Activated CD4-positive, alpha-beta T cell treated with anti-CD3 and anti-CD28 coated beads, Interleukin-2, amount 10 ng/mL, durations not matched to agents 7 days and 5 days (primary cell): ENCODE measurements at regions not wholly inside any gene's neighbourhood (a gene's known extent, or its start where the extent isn't known, plus 50 kb on each side); places are given as distances from the start of the nearest gene placed in this dataset.

Experiments used
- CTCF ChIA-PET: fragments of 350-600 bp; sonication (Branson Sonifier 250); formaldehyde crosslinking; loops from one replicate; lab custom pipeline; 2021; ENCODE audit warnings: antibody characterized with exemption; lab: Charles Lee
- POLR2A ChIA-PET: fragments of 350-600 bp; sonication (Branson Sonifier 250); formaldehyde crosslinking; loops from one replicate; lab custom pipeline; 2021; ENCODE audit warnings: antibody characterized with exemption; lab: Charles Lee
- DNase-seq: peaks from one replicate; pipeline ENCODE4 v3.0.0-alpha.2; 2020
- H3K27ac Mint-ChIP-seq: one replicate; pipeline ENCODE4 v1.8.0; 2021; ENCODE audit warnings: mild to moderate bottlenecking, moderate library complexity, mixed read lengths
- H3K27me3 Mint-ChIP-seq: one replicate; pipeline ENCODE4 v1.8.0; 2021; ENCODE audit warnings: mixed read lengths
- H3K36me3 Mint-ChIP-seq: one replicate; pipeline ENCODE4 v1.8.0; 2021; ENCODE audit warnings: low read depth, mixed read lengths
- H3K4me1 Mint-ChIP-seq: one replicate; pipeline ENCODE4 v1.8.0; 2021; ENCODE audit warnings: mixed read lengths
- H3K4me3 Mint-ChIP-seq: one replicate; pipeline ENCODE4 v1.8.0; 2021; ENCODE audit warnings: mild to moderate bottlenecking, moderate library complexity, mixed read lengths
- H3K9me3 Mint-ChIP-seq: one replicate; pipeline ENCODE4 v1.8.0; 2021; ENCODE audit warnings: mixed read lengths

DNA sequence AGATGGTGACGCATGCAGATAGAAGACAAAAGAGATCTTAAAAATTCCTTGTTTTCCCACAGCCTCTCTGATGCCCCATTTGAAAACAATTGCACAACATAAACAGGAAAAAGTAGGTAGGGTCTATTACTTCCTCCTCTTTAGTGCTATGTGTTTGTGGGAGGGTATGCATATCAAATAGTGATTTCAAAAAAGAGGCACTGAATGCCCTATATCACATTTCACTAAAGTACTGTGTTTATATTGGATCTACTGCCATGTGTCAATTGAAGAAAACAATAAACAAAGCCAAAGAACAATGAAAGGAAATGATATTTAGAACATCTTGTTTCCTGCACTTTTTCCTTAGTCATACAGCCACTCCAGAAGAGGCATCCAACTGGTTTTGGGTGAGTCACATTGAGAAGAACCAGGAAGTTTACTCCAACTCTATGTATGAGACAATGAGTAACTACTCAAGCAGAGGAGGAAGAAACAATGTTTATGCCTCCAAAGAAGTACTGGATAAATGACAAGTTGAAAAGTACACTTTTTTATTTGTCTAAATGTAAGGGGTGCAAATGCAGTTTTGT lies 583.6 kb downstream of the FBXO15 start:
- H3K27ac Mint-ChIP-seq, result no peak overlapping the region
- ChIA-PET POLR2A (no interaction called here), CTCF (no interaction called here)
- no peak for DNase-seq
- no peaks in the 10 kb centered on the region for H3K4me1 Mint-ChIP-seq
- no peaks in the 10 kb centered on the region for H3K27me3 Mint-ChIP-seq
- no peaks in the 10 kb centered on the region for H3K9me3 Mint-ChIP-seq
- H3K36me3 Mint-ChIP-seq, result no peaks in the 10 kb centered on the region
- no peak overlapping the region for H3K4me3 Mint-ChIP-seq

DNA sequence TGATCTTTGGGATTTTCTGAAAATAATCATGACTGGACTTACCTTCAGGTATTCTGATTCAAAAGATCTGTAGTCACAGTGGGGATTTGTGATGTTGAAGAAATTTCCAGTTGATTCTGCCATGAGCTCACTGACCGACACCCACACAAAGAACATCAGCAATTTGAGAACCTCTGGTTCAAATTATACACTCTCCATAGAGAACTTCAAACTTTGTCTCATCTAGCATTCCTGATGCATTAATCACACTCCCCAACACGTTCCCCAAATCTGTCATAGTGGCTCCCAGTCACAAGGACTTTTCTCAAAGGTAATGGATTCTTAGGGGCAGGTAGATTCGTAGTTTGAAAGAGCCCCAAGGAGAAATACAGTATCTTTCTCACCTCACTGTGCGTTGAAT lies 584.3 kb downstream of the FBXO15 start:
- no peak overlapping the region for H3K4me3 Mint-ChIP-seq
- no peaks in the 10 kb centered on the region for H3K4me1 Mint-ChIP-seq
- no peaks in the 10 kb centered on the region for H3K9me3 Mint-ChIP-seq
- no peaks in the 10 kb centered on the region for H3K36me3 Mint-ChIP-seq
- CTCF ChIA-PET, result no interaction called here
- POLR2A ChIA-PET, result no interaction called here
- DNase-seq, result no peak
- no peak overlapping the region for H3K27ac Mint-ChIP-seq
- no peaks in the 10 kb centered on the region for H3K27me3 Mint-ChIP-seq

DNA sequence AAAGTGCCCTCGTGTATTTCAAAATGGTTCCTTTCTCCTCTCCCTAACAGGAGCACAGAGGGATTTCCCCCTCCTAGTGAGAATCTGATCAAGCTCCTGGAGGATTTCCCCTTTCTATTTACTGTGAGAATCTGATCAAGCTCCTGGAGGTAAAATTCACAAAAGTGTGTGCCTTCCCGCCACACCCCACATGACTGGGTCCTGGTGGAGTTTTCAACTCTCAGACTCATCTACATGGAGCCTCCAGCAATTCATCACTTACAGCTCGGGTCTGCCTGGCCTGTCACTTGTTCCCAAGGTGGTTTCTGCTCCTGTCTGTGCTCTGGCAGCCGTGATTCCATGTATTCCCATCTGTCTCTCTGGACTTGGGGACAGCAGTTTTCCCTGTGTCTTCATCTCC lies 590.7 kb downstream of the FBXO15 start:
- H3K4me1 Mint-ChIP-seq, result no peaks in the 10 kb centered on the region
- H3K27ac Mint-ChIP-seq, result no peak overlapping the region
- ChIA-PET CTCF (no interaction called here), POLR2A (no interaction called here)
- H3K9me3 Mint-ChIP-seq, result no peaks in the 10 kb centered on the region
- no peaks in the 10 kb centered on the region for H3K36me3 Mint-ChIP-seq
- DNase-seq, result no peak
- no peaks in the 10 kb centered on the region for H3K27me3 Mint-ChIP-seq
- H3K4me3 Mint-ChIP-seq, result no peak overlapping the region

DNA sequence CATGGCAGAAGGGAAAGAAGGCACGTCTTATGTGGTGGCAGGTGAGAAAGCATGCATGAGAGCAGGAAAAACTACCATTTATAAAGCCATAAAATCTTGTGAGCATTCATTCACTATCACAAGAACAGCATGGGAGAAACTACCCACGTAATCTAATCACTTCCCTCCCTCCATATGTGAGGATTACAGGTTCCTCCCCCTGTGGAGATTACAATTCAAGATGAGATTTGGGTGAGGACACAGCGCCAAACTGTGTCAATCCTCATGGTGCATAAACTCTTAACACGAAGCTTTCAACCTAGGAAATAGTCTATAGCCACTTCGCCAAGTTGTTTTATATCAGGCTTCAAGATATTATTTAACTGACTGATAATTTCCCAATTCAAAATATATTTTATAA lies 595.5 kb downstream of the FBXO15 start:
- no peak for DNase-seq
- H3K36me3 Mint-ChIP-seq, result no peaks in the 10 kb centered on the region
- no peaks in the 10 kb centered on the region for H3K4me1 Mint-ChIP-seq
- H3K9me3 Mint-ChIP-seq, result no peaks in the 10 kb centered on the region
- POLR2A ChIA-PET, result no interaction called here
- H3K4me3 Mint-ChIP-seq, result no peak overlapping the region
- no peak overlapping the region for H3K27ac Mint-ChIP-seq
- CTCF ChIA-PET, result no interaction called here
- no peaks in the 10 kb centered on the region for H3K27me3 Mint-ChIP-seq

DNA sequence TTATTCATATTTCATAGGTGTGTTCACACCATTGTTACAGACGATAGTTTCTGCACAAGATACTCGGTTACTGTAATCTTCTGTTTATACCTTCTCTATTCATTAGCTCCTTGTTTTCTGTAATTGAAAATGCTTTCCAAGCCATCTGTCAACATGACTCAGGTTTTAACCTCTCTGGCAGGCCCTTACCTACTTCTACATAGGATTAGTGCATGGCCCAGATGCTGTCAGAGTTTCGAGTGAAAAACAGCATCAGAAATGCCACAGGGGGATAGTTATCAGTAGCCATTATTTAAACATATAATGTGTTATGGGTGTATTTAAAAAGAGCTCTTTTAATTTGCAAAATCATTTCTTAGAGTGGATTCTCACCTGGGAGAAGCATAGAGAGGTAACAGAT lies 596.4 kb downstream of the FBXO15 start:
- Mint-ChIP-seq H3K4me1 (no peaks in the 10 kb centered on the region), H3K4me3 (no peak overlapping the region), H3K27me3 (no peaks in the 10 kb centered on the region), H3K36me3 (no peaks in the 10 kb centered on the region), H3K27ac (no peak overlapping the region), H3K9me3 (no peaks in the 10 kb centered on the region)
- ChIA-PET POLR2A (no interaction called here), CTCF (no interaction called here)
- DNase-seq, result no peak

DNA sequence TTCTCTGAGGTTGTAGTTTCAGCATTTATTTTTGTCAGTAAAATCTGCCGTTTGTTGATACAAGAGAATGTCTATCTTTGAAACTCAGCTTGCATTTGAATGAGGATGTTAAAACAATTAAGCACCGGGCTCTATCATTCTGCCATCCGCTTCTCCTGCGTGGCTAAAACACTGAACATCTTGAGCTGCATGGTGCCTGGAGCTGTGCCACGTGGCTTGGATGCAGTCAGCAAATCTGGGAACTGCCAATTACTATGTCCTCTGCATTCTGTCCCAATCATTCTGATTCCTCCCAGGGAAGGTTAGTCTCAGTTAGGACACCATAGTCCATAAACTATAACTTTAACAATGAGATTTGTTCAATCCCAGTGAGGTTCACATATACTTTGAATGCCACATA lies 598.4 kb downstream of the FBXO15 start:
- ChIA-PET CTCF (no interaction called here), POLR2A (no interaction called here)
- Mint-ChIP-seq H3K36me3 (no peaks in the 10 kb centered on the region), H3K27ac (no peak overlapping the region), H3K4me1 (no peaks in the 10 kb centered on the region), H3K9me3 (no peaks in the 10 kb centered on the region), H3K27me3 (no peaks in the 10 kb centered on the region), H3K4me3 (no peak overlapping the region)
- DNase-seq, result no peak

DNA sequence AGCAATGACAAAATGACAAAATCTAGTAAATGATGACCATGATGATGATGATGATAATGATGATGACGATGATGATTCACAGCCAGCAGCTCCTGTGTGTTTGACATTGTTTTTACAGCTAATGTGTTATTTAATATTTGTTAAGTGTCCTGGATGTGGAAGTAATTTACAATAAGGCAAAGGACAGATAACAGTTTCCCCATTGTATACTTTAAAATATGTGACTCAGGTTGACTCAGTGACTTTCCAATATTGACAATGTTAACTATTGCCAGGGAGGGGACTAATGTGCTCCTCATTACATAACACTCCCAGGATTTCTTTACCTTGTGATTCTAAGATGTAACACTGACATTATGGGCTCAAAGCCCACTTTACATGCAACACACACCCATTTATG lies 602.2 kb downstream of the FBXO15 start:
- ChIA-PET POLR2A (no interaction called here), CTCF (no interaction called here)
- Mint-ChIP-seq H3K9me3 (no peaks in the 10 kb centered on the region), H3K27ac (no peak overlapping the region), H3K4me3 (no peak overlapping the region), H3K27me3 (no peaks in the 10 kb centered on the region), H3K4me1 (no peaks in the 10 kb centered on the region), H3K36me3 (no peaks in the 10 kb centered on the region)
- no peak for DNase-seq

DNA sequence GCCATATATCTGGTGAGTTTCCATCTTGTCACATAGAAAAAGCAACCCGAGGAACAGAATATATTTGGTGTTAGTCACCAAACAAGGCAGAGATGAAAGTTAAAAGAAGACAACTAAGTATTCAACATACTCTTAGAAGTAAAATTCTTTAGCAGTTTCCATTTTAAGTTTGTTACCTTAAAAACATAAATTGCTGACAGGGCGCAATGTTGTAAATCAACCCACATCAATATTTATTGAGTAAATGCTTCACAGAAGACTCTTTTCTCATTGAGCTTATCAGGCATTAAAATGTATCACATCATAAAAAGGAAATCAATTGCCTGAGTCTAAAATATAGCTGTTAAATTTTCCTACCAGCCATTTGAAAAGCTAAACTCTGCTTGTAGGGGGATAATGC lies 603.0 kb downstream of the FBXO15 start:
- ChIA-PET CTCF (no interaction called here), POLR2A (no interaction called here)
- Mint-ChIP-seq H3K4me3 (no peak overlapping the region), H3K27me3 (no peaks in the 10 kb centered on the region), H3K27ac (no peak overlapping the region), H3K4me1 (no peaks in the 10 kb centered on the region), H3K9me3 (no peaks in the 10 kb centered on the region), H3K36me3 (no peaks in the 10 kb centered on the region)
- no peak for DNase-seq

DNA sequence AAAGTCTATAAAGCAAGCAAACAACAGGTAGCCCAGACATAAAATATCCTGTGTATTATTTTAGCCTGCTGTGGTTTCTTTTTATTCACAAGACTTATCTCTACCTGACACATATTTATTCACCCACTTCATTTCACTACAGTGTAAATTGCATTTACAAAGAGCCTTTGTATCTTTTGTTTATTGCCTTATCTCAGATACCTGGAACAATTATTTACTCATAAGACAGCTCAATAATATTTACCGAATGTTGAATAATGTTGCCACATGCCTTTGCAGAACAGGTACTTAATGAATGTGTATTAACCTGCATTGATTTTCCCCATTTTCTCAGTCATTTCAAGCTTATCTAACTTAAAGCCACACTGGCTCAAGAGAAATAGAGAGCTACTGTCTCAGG lies 603.6 kb downstream of the FBXO15 start:
- Mint-ChIP-seq H3K36me3 (no peaks in the 10 kb centered on the region), H3K4me3 (no peak overlapping the region), H3K4me1 (no peaks in the 10 kb centered on the region), H3K9me3 (no peaks in the 10 kb centered on the region), H3K27me3 (no peaks in the 10 kb centered on the region), H3K27ac (no peak overlapping the region)
- POLR2A ChIA-PET, result no interaction called here
- DNase-seq, result no peak
- CTCF ChIA-PET, result no interaction called here

DNA sequence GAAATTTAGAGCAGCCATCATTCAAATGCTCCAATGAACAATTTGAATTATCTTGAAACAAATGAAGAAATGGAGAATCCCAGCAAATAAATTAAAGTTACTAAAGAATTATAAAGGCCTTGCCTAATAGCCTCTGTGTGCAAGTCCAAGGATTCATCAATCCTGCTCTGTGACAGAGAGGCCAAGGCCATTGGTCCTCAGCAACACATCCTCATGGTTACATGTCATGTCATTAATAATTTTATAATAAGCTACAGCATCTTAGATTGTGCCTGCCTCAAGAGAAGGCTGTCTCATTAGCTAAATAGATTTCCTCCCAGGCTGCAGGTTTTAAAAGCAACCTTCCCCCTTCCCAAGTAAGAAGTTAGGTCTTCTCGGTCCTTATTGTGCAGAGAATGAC lies 611.6 kb downstream of the FBXO15 start:
- no peak for DNase-seq
- POLR2A ChIA-PET, result no interaction called here
- H3K4me3 Mint-ChIP-seq, result no peak overlapping the region
- no peaks in the 10 kb centered on the region for H3K36me3 Mint-ChIP-seq
- no peaks in the 10 kb centered on the region for H3K27me3 Mint-ChIP-seq
- H3K4me1 Mint-ChIP-seq, result no peaks in the 10 kb centered on the region
- H3K9me3 Mint-ChIP-seq, result no peaks in the 10 kb centered on the region
- CTCF ChIA-PET, result no interaction called here
- H3K27ac Mint-ChIP-seq, result no peak overlapping the region

DNA sequence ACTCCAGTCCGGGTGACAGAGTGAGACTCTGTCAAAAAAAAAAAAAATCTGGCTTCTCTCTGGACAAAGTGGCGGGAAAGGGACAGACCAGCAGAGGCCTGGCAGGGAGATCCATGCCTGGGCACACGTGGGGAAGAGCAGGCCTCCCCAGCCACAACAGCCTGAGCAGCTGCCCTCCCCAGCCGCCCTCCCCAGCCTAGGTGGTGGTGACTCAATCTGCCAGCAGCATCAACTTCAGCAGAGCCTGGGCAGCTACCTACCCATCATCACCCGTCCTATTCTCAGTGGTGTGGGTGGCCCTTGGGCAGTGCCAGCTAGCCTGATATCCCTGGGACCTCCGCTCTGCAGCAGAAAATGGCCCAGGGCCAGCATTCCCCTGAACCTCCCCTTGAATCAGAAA lies 612.4 kb downstream of the FBXO15 start:
- POLR2A ChIA-PET, result no interaction called here

DNA sequence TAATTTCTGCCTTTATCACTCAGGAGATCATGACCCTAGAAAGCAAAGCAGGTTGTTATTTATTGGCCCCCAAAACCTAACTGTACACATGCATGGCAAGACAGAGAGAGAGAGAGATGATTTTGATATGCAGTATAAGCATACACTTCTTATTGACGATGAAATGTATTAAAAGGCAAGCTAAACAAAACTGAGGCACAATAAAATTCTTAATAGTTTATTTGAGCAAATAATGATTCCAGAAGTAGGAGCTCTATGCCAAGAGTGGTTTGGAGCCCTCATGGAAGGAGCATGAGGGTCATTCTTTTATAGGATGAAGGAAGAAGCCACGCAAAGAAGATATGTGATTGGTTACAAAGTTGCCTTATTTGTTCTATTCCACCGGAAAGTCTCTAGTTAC lies 616.0 kb downstream of the FBXO15 start:
- no peaks in the 10 kb centered on the region for H3K36me3 Mint-ChIP-seq
- H3K27ac Mint-ChIP-seq, result no peak overlapping the region
- POLR2A ChIA-PET, result no interaction called here
- no peaks in the 10 kb centered on the region for H3K9me3 Mint-ChIP-seq
- H3K4me3 Mint-ChIP-seq, result no peak overlapping the region
- CTCF ChIA-PET, result no interaction called here
- H3K27me3 Mint-ChIP-seq, result no peaks in the 10 kb centered on the region
- H3K4me1 Mint-ChIP-seq, result no peaks in the 10 kb centered on the region
- no peak for DNase-seq

More for the DNA sequence above, 612.4 kb downstream of the FBXO15 start:
- Mint-ChIP-seq H3K4me3 (no peak overlapping the region), H3K27ac (no peak overlapping the region), H3K36me3 (no peaks in the 10 kb centered on the region), H3K9me3 (no peaks in the 10 kb centered on the region), H3K27me3 (no peaks in the 10 kb centered on the region), H3K4me1 (no peaks in the 10 kb centered on the region)
- CTCF ChIA-PET, result no interaction called here
- DNase-seq, result no peak

DNA sequence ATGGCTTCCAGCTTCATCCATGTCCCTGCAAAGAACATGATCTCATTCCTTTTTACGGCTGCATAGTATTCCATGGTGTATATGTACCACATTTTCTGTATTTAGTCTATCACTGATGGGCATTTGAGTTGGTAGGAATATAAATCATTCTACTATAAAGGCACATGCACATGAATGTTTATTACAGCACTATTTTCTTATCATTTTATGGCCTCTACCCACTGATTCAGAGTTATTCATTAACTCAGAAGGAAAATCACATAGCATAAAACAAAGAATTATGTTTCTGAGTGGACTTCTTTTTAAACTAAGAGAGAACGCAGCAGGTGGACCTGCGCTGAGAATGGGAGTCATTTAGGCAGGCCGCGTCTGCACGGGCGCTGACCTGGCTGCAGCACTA lies 619.6 kb downstream of the FBXO15 start:
- ChIA-PET POLR2A (no interaction called here), CTCF (no interaction called here)
- H3K4me1 Mint-ChIP-seq, result no peaks in the 10 kb centered on the region
- H3K36me3 Mint-ChIP-seq, result no peaks in the 10 kb centered on the region
- no peak overlapping the region for H3K4me3 Mint-ChIP-seq
- no peak overlapping the region for H3K27ac Mint-ChIP-seq
- DNase-seq, result no peak
- H3K27me3 Mint-ChIP-seq, result no peaks in the 10 kb centered on the region
- no peaks in the 10 kb centered on the region for H3K9me3 Mint-ChIP-seq

DNA sequence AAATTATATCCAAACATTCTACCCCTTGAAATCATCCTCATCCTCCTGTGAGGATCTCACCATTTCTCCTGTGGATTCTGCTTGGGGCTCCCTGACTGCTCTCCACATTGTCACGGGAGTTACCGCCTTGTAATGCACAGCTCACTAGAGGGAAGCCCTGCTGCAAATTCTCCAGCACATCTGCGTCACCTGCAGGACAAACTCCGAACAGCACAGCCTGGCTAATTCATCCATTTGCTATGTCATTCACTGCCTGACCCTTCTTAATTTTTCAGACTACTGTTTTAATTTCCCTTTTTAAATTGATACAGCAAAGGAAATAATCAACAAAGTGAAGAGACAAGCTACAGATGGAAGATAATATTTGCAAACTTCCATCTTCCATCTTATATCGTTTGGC lies 627.4 kb downstream of the FBXO15 start:
- H3K27ac Mint-ChIP-seq, result no peak overlapping the region
- H3K4me1 Mint-ChIP-seq, result no peaks in the 10 kb centered on the region
- CTCF ChIA-PET, result no interaction called here
- no peak overlapping the region for H3K4me3 Mint-ChIP-seq
- POLR2A ChIA-PET, result no interaction called here
- H3K9me3 Mint-ChIP-seq, result peaks cover 2% of the 10 kb centered on the region
- no peak for DNase-seq
- H3K27me3 Mint-ChIP-seq, result no peaks in the 10 kb centered on the region
- H3K36me3 Mint-ChIP-seq, result no peaks in the 10 kb centered on the region
